ENCODE measurements at regions not wholly inside any gene's neighbourhood (a gene's known extent, or its start where the extent isn't known, plus 50 kb on each side); places are given as distances from the start of the nearest gene placed in this dataset.
"Not testable (repeated sequence)": the region's sequence is repeated elsewhere in the genome, so short reads cannot be mapped to it uniquely, and the experiment has no call there.

- no peak overlapping the region for H3K27ac ChIP-seq (ENCODE audit: insufficient read depth, low read length)
- no peaks in the 10 kb centered on the region for H3K36me3 ChIP-seq (ENCODE audit: control insufficient read depth, insufficient read depth, low read length)
- H2AFZ ChIP-seq (ENCODE audit: low read length): no peak overlapping the region
- H4K20me1 ChIP-seq (ENCODE audit: control insufficient read depth, extremely low read depth, insufficient read depth, low read length): no peaks in the 10 kb centered on the region
- DNase-seq (ENCODE audit: low read depth in 2 of 2): no peak
- TF ChIP-seq CTCF (conservative IDR thresholded peaks at IDR 0.05 in 1 of 2, IDR thresholded peaks at IDR 0.05 in 1 of 2; ENCODE audit: low read depth in 1 of 2, low read length in 2 of 2) (no peak), EZH2 (IDR thresholded peaks at IDR 0.05; ENCODE audit: low read length, missing control alignments) (no peak)
- H3K4me1 ChIP-seq (ENCODE audit: control insufficient read depth, extremely low read depth, insufficient read depth, low read length): no peaks in the 10 kb centered on the region
- no peaks in the 10 kb centered on the region for H3K79me2 ChIP-seq (ENCODE audit: control insufficient read depth, insufficient read depth, low read length)
- H3K9me3 ChIP-seq (ENCODE audit: control insufficient read depth, insufficient read depth, low read depth, low read length): no peaks in the 10 kb centered on the region
- no peaks in the 10 kb centered on the region for H3K27me3 ChIP-seq (ENCODE audit: control insufficient read depth, insufficient read depth, low read length)
- no peak overlapping the region for H3K9ac ChIP-seq (ENCODE audit: insufficient read depth, low read length)
- H3K4me2 ChIP-seq (ENCODE audit: extremely low read depth, insufficient read depth, low read length): no peak overlapping the region
- H3K4me3 ChIP-seq (replicated peaks in 1 of 4; ENCODE audit: control extremely low read depth in 1 of 4, insufficient read depth in 1 of 4, low read depth in 3 of 4, low read length in 4 of 4): no peak overlapping the region
These were observed 367.3 kb downstream of the TUSC1 start for GRCh38 chr9:25310961-25311360.

DNA sequence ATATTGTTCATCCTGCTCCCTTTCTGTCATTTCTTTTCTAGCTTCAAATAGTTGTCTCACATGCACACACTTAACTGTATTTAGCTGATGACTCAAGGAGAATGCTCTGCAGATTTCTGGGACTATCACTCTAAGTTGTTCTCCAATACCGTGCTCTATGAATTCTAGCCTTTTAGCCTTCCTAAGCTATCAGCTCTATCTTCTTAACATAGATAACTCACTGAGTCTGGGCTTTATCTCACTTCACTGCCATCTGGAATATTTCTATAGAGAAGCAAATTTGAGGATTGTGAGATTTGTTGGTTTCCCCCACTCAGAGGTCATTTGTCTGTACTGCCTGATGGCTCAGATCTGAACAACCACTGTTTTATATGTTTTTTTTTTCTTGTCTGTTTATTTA is 369.7 kb downstream of the TUSC1 start:
- no peaks in the 10 kb centered on the region for H3K4me1 ChIP-seq (ENCODE audit: control insufficient read depth, extremely low read depth, insufficient read depth, low read length)
- no peaks in the 10 kb centered on the region for H3K79me2 ChIP-seq (ENCODE audit: control insufficient read depth, insufficient read depth, low read length)
- no peaks in the 10 kb centered on the region for H4K20me1 ChIP-seq (ENCODE audit: control insufficient read depth, extremely low read depth, insufficient read depth, low read length)
- no peak overlapping the region for H3K4me3 ChIP-seq (replicated peaks in 1 of 4; ENCODE audit: control extremely low read depth in 1 of 4, insufficient read depth in 1 of 4, low read depth in 3 of 4, low read length in 4 of 4)
- H3K9me3 ChIP-seq (ENCODE audit: control insufficient read depth, insufficient read depth, low read depth, low read length): no peaks in the 10 kb centered on the region
- no peak overlapping the region for H3K27ac ChIP-seq (ENCODE audit: insufficient read depth, low read length)
- H3K27me3 ChIP-seq (ENCODE audit: control insufficient read depth, insufficient read depth, low read length): no peaks in the 10 kb centered on the region
- no peak overlapping the region for H2AFZ ChIP-seq (ENCODE audit: low read length)
- no peak for TF ChIP-seq EZH2 (IDR thresholded peaks at IDR 0.05; ENCODE audit: low read length, missing control alignments)
- no peak for TF ChIP-seq CTCF (conservative IDR thresholded peaks at IDR 0.05 in 1 of 2, IDR thresholded peaks at IDR 0.05 in 1 of 2; ENCODE audit: low read depth in 1 of 2, low read length in 2 of 2)
- no peak for DNase-seq (ENCODE audit: low read depth in 2 of 2)
- no peak overlapping the region for H3K9ac ChIP-seq (ENCODE audit: insufficient read depth, low read length)
- H3K4me2 ChIP-seq (ENCODE audit: extremely low read depth, insufficient read depth, low read length): no peak overlapping the region
- H3K36me3 ChIP-seq (ENCODE audit: control insufficient read depth, insufficient read depth, low read length): no peaks in the 10 kb centered on the region

GRCh38 chr9:25302601-25303000 is 375.6 kb downstream of the TUSC1 start:
- Histone ChIP-seq H4K20me1 (ENCODE audit: control insufficient read depth, extremely low read depth, insufficient read depth, low read length) (no peaks in the 10 kb centered on the region), H3K4me3 (replicated peaks in 1 of 4; ENCODE audit: control extremely low read depth in 1 of 4, insufficient read depth in 1 of 4, low read depth in 3 of 4, low read length in 4 of 4) (no peak overlapping the region), H2AFZ (ENCODE audit: low read length) (no peak overlapping the region), H3K4me2 (ENCODE audit: extremely low read depth, insufficient read depth, low read length) (no peak overlapping the region), H3K4me1 (ENCODE audit: control insufficient read depth, extremely low read depth, insufficient read depth, low read length) (no peaks in the 10 kb centered on the region), H3K9me3 (ENCODE audit: control insufficient read depth, insufficient read depth, low read depth, low read length) (no peaks in the 10 kb centered on the region), H3K36me3 (ENCODE audit: control insufficient read depth, insufficient read depth, low read length) (no peaks in the 10 kb centered on the region), H3K27ac (ENCODE audit: insufficient read depth, low read length) (no peak overlapping the region), H3K79me2 (ENCODE audit: control insufficient read depth, insufficient read depth, low read length) (no peaks in the 10 kb centered on the region), H3K9ac (ENCODE audit: insufficient read depth, low read length) (no peak overlapping the region), H3K27me3 (ENCODE audit: control insufficient read depth, insufficient read depth, low read length) (no peaks in the 10 kb centered on the region)
- DNase-seq (ENCODE audit: low read depth in 2 of 2): no peak
- TF ChIP-seq EZH2 (IDR thresholded peaks at IDR 0.05; ENCODE audit: low read length, missing control alignments) (no peak), CTCF (conservative IDR thresholded peaks at IDR 0.05 in 1 of 2, IDR thresholded peaks at IDR 0.05 in 1 of 2; ENCODE audit: low read depth in 1 of 2, low read length in 2 of 2) (no peak)

GRCh38 chr9:25288195-25288594 is 390.0 kb downstream of the TUSC1 start:
- H3K27me3 ChIP-seq (ENCODE audit: control insufficient read depth, insufficient read depth, low read length); H3K4me3 ChIP-seq (replicated peaks in 1 of 4; ENCODE audit: control extremely low read depth in 1 of 4, insufficient read depth in 1 of 4, low read depth in 3 of 4, low read length in 4 of 4); H2AFZ ChIP-seq (ENCODE audit: low read length); H3K9me3 ChIP-seq (ENCODE audit: control insufficient read depth, insufficient read depth, low read depth, low read length); H3K4me1 ChIP-seq (ENCODE audit: control insufficient read depth, extremely low read depth, insufficient read depth, low read length); H3K79me2 ChIP-seq (ENCODE audit: control insufficient read depth, insufficient read depth, low read length); H4K20me1 ChIP-seq (ENCODE audit: control insufficient read depth, extremely low read depth, insufficient read depth, low read length); DNase-seq (ENCODE audit: low read depth in 2 of 2); H3K36me3 ChIP-seq (ENCODE audit: control insufficient read depth, insufficient read depth, low read length); H3K4me2 ChIP-seq (ENCODE audit: extremely low read depth, insufficient read depth, low read length); H3K27ac ChIP-seq (ENCODE audit: insufficient read depth, low read length); H3K9ac ChIP-seq (ENCODE audit: insufficient read depth, low read length): not testable (repeated sequence)
